ENCODE measurements at regions not wholly inside any gene's neighbourhood (a gene's known extent, or its start where the extent isn't known, plus 50 kb on each side); places are given as distances from the start of the nearest gene placed in this dataset.

GRCh38 chr2:66001538-66001937, 433.4 kb upstream of the MEIS1 start (continued):
- TF ChIP-seq TAF1 (IDR thresholded peaks at IDR 0.05; ENCODE audit: low read depth, low read length) = no peak
- TF ChIP-seq RAD21 (IDR thresholded peaks at IDR 0.05 in 1 of 2, conservative IDR thresholded peaks at IDR 0.05 in 1 of 2; ENCODE audit: low read depth in 2 of 2, low read length in 2 of 2) = no peak
- no peak for TF ChIP-seq SIRT6 (IDR thresholded peaks at IDR 0.05; ENCODE audit: low read length)
- no peak for TF ChIP-seq GTF2F1 (IDR thresholded peaks at IDR 0.05; ENCODE audit: borderline replicate concordance, low read depth, low read length)
- TF ChIP-seq SP4 (IDR thresholded peaks at IDR 0.05; ENCODE audit: low read length) = no peak
- no peak for TF ChIP-seq SUZ12 (IDR thresholded peaks at IDR 0.05; ENCODE audit: low read length)
- TF ChIP-seq MAFK (IDR thresholded peaks at IDR 0.05; ENCODE audit: low read depth, low read length) = no peak
- no peak for TF ChIP-seq MAX (IDR thresholded peaks at IDR 0.05)
- TF ChIP-seq CHD2 (IDR thresholded peaks at IDR 0.05; ENCODE audit: low read length) = no peak
- no peak for TF ChIP-seq ZNF274 (IDR thresholded peaks at IDR 0.05; ENCODE audit: borderline replicate concordance, extremely low read depth, low read length)
- TF ChIP-seq POLR2AphosphoS5 (IDR thresholded peaks at IDR 0.05; ENCODE audit: low read depth, low read length) = no peak
